ENCODE measurements at regions not wholly inside any gene's neighbourhood (a gene's known extent, or its start where the extent isn't known, plus 50 kb on each side); places are given as distances from the start of the nearest gene placed in this dataset.

DNA sequence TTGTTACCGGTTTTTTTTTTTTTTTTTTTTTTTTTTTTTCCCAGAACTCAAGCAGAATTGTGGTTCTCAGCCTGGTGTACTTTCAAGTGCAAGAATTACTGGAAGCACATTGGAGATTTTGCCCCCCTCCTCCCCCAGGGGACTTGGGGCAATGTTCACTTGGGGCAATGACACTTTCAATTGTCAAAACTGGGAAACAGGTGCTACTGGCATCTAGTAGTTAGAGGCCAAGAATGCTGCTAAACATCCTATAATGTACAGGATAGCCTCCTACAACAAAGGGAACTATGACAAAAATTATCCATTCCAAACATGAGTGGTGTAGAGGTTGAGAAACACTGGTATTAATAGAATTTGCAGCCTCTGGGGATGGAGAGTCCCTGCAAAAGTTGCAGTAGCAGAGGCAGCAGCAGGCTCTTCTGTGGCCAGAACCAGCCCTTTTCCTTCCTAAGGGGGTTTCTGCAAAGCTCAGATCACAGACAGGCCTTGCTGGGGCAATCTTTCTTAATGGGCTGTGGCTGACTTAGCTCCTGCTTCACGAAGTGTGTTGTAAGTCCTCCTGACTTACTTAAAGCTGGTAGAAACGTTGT lies 144.3 kb upstream of the MRPS22 start:
- CTCF ChIA-PET: no interaction called here
- POLR2A ChIA-PET: no interaction called here
- TF ChIP-seq CTCF (IDR thresholded peaks at IDR 0.05; ENCODE audit: insufficient read depth, low read length, missing control alignments): no peak
- no peak for DNase-seq (ENCODE audit: low read depth, low spot score)
- H3K4me3 ChIP-seq (ENCODE audit: low read depth, low read length): no peak overlapping the region

DNA sequence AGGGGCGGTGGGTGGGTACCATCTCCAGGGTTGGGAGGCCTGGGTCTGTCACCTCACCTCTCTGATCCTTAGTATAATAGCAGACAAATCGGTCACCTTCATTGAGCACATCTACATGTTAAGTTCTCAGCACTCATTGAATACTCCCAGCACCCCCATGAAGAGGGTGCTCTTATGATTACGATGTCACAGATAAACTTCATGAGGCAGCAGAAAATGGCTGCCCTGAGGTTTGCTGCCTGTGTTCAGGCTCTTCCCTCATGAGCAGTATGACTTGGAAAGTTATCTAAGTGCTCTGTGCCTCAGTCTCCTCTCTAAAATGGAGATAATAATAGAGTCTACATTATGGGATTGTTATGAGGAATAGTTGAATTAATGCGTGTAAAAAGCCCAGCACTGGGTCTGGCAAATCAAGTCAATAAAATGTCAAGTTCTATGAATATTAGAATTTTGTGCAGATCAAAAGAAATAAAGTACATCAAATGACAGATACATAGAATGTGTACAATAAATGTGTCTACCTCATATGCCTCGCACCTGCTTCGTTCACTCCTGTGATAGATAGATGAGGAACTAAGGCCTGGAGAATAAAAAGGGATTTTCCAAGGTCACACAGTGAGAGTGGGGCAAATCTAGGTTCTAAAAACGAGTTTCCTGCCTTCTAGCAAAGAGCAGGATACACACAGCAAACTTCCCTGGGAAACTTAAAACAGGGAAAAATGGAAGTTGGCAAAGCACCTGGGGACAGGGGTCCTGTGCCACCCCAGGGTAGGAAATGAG lies 142.2 kb upstream of the MRPS22 start:
- no peak for DNase-seq (ENCODE audit: low read depth, low spot score)
- H3K4me3 ChIP-seq (ENCODE audit: low read depth, low read length): no peak overlapping the region
- ChIA-PET CTCF (no interaction called here), POLR2A (no interaction called here)
- no peak for TF ChIP-seq CTCF (IDR thresholded peaks at IDR 0.05; ENCODE audit: insufficient read depth, low read length, missing control alignments)

- ChIA-PET POLR2A (no interaction called here), CTCF (no interaction called here)
- no peak for DNase-seq (ENCODE audit: low read depth, low spot score)
- no peak overlapping the region for H3K4me3 ChIP-seq (ENCODE audit: low read depth, low read length)
- no peak for TF ChIP-seq CTCF (IDR thresholded peaks at IDR 0.05; ENCODE audit: insufficient read depth, low read length, missing control alignments)
Measured at GRCh38 chr3:139202226-139202958, 141.4 kb upstream of the MRPS22 start.

DNA sequence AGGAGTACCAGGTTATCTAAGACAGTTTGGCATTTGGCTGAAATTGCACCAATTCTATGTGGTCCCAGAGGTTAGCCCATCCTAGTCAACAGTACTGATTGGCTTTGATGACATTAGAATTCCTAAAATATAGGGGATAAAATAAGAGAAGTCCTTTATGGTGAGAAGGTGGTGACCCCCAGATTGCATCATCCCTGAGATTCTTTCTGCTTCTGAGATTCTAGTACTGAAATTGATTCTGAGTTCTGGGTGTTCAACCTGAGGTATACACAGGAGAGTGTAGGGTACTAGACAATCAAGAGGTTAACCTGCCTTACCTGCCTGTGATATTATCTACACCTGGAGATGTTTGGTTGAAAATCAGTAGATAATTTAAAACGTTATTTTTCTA lies 140.9 kb upstream of the MRPS22 start:
- POLR2A ChIA-PET: no interaction called here
- DNase-seq (ENCODE audit: low read depth, low spot score): no peak
- no peak overlapping the region for H3K4me3 ChIP-seq (ENCODE audit: low read depth, low read length)
- CTCF ChIA-PET: interaction anchor here (0.8 kb wide), 1 partner anchor 19 kb away, joined by 3 read pairs; no protein-coding TSS in a partner anchor
- no peak for TF ChIP-seq CTCF (IDR thresholded peaks at IDR 0.05; ENCODE audit: insufficient read depth, low read length, missing control alignments)

GRCh38 chr3:139203752-139204151 lies 140.1 kb upstream of the MRPS22 start:
- CTCF ChIA-PET: interaction anchor here (0.8 kb wide), 1 partner anchor 18 kb away, joined by 3 read pairs; no protein-coding TSS in a partner anchor

More at GRCh38 chr3:139203752-139204151, 140.1 kb upstream of the MRPS22 start:
- H3K4me3 ChIP-seq (ENCODE audit: low read depth, low read length): no peak overlapping the region
- POLR2A ChIA-PET: no interaction called here
- DNase-seq (ENCODE audit: low read depth, low spot score): no peak
- TF ChIP-seq CTCF (IDR thresholded peaks at IDR 0.05; ENCODE audit: insufficient read depth, low read length, missing control alignments): no peak
